Activated CD8-positive, alpha-beta T cell treated with anti-CD3 and anti-CD28 coated beads for 36 hours (primary cell): ENCODE measurements at regions not wholly inside any gene's neighbourhood (a gene's known extent, or its start where the extent isn't known, plus 50 kb on each side); places are given as distances from the start of the nearest gene placed in this dataset.

ENCODE experiments used
- ATAC-seq: fragments of 200-7000 bp; cut with Tn5 transposase; one replicate; pipeline ENCODE4 v1.10.0; 2021; ENCODE audit warnings: mild to moderate bottlenecking, moderate library complexity
- CTCF ChIA-PET: fragments of 350-600 bp; sonication (Branson Sonifier 250); formaldehyde crosslinking; loops from one replicate; lab custom pipeline; 2021; ENCODE audit warnings: antibody characterized with exemption; lab: Charles Lee
- POLR2A ChIA-PET: fragments of 350-600 bp; sonication (Branson Sonifier 250); formaldehyde crosslinking; loops from one replicate; lab custom pipeline; 2021; ENCODE audit warnings: antibody characterized with exemption; lab: Charles Lee
- DNase-seq: peaks from one replicate; pipeline ENCODE4 v3.0.0-alpha.2; 2020
- H3K27ac Mint-ChIP-seq: one replicate; pipeline ENCODE4 v1.8.0; 2021; ENCODE audit warnings: mild to moderate bottlenecking, mixed read lengths
- H3K27me3 Mint-ChIP-seq: one replicate; pipeline ENCODE4 v1.8.0; 2021; ENCODE audit warnings: mixed read lengths
- H3K36me3 Mint-ChIP-seq: one replicate; pipeline ENCODE4 v1.8.0; 2021; ENCODE audit warnings: low read depth, mixed read lengths
- H3K4me1 Mint-ChIP-seq: one replicate; pipeline ENCODE4 v1.8.0; 2021; ENCODE audit warnings: low read depth, mixed read lengths
- H3K4me3 Mint-ChIP-seq: one replicate; pipeline ENCODE4 v1.8.0; 2021; ENCODE audit warnings: mild to moderate bottlenecking, moderate library complexity, mixed read lengths
- H3K9me3 Mint-ChIP-seq: one replicate; pipeline ENCODE4 v1.8.0; 2021; ENCODE audit warnings: mixed read lengths
- intact Hi-C: fragments of 100-400 bp; cut with micrococcal nuclease; formaldehyde crosslinking; loops from one replicate; pipeline ENCODE4 v1.10.0; 2022
- TF ChIP-seq, protein P1 (sequence below): fragments of 200-600 bp; IDR thresholded peaks from one replicate; pipeline ENCODE4 v1.8.0; 2022; ENCODE audit warnings: antibody characterized with exemption, mild to moderate bottlenecking

DNA sequence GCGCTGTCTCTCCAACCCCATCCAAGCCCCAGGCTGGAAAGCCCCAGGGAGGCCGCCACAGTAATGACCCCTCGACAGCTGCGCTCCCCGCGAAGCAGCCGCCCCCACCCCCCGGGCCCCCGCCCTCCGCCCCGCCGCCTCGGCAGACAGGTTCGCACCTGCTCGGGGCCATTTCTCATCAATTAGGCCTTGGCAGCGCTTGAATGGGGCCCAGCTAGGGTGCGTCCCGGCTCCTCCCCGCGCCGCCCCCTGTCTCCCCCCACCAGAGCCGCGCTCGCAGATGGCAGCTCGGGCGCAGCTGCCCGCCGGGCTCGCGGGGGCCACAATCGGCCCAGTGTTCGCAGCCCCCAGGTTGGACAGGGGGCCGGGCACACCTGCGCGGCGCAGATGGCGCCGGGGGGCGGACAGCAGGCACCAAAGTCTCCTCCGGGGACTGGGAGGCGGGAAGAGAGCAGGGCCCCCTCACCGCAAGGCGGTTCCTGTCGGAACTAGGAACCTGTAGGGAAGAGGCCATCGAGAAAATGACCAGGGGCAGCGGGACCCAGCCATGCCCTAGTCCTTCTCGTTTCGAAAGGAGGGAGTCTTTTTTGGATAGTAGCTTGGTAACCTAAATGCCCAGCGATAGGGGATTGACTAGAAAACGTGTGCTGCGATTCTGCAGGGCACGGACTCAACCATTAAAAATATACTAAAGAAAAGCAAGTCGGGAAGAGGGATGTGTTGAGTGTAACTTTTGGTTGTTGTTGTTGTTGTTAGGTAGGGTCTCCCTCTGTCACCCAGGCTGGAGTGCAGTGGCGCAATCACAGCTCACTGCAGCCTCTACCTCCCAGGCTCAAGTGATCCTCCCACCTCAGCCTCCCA lies 83.2 kb upstream of the EYA2 start:
- Mint-ChIP-seq H3K9me3 (no peaks in the 10 kb centered on the region), H3K4me1 (no peaks in the 10 kb centered on the region), H3K27ac (no peak overlapping the region), H3K4me3 (no peak overlapping the region), H3K36me3 (no peaks in the 10 kb centered on the region), H3K27me3 (peaks cover 26% of the 10 kb centered on the region)
- ChIA-PET CTCF (no interaction called here), POLR2A (no interaction called here)
- TF ChIP-seq, protein P1, sequence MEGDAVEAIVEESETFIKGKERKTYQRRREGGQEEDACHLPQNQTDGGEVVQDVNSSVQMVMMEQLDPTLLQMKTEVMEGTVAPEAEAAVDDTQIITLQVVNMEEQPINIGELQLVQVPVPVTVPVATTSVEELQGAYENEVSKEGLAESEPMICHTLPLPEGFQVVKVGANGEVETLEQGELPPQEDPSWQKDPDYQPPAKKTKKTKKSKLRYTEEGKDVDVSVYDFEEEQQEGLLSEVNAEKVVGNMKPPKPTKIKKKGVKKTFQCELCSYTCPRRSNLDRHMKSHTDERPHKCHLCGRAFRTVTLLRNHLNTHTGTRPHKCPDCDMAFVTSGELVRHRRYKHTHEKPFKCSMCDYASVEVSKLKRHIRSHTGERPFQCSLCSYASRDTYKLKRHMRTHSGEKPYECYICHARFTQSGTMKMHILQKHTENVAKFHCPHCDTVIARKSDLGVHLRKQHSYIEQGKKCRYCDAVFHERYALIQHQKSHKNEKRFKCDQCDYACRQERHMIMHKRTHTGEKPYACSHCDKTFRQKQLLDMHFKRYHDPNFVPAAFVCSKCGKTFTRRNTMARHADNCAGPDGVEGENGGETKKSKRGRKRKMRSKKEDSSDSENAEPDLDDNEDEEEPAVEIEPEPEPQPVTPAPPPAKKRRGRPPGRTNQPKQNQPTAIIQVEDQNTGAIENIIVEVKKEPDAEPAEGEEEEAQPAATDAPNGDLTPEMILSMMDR, result no peak
- DNase-seq (no peak), ATAC-seq (no peak)
- intact Hi-C loops, result no loop called here

DNA sequence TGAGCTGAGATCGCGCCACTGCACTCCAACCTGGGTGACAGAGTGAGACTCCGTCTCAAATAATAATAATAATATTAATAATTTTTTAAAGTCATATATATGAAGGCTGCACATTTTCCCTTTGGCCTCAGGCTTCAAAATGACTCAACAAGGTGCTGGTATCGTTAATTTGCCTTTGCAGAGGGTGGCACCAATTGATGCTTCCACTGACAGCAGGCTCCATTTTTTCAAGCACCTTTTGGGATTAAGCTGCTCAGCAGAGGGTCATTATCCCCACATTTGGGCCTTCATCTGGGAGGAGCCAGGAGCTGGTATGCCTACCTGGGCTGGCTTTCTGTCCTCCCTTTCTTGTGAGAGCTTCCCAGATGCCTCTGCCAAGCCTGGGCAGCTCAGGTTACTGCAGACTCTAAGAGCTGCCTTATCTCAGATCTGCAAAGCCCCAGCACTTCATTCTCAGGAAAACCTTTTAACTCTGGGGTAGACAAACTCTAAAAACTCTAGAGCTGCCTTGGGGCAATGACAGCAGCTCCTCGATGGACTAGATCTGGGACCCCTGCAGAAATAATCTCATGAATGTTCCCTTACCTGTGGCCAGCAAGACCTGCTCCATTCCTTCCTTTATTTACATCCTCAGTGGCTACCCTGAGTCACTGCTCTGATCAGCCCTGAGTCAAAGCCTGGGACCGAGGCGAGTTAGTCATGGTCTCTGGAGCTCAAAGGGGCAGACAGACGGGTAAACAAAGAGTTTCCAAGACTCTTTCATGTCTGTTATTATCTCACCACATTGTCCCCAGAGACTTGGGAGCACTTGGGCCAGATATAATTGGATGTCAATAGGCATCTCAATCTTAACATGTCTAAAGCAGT lies 80.0 kb upstream of the EYA2 start:
- TF ChIP-seq, protein P1, result no peak
- Mint-ChIP-seq H3K27ac (no peak overlapping the region), H3K9me3 (no peaks in the 10 kb centered on the region), H3K27me3 (peaks cover 32% of the 10 kb centered on the region), H3K36me3 (no peaks in the 10 kb centered on the region), H3K4me3 (no peak overlapping the region), H3K4me1 (no peaks in the 10 kb centered on the region)
- DNase-seq (no peak), ATAC-seq (no peak)
- CTCF ChIA-PET, result interaction anchor here (0.8 kb wide), 1 partner anchor 62 kb away, joined by 3 read pairs; no protein-coding TSS in a partner anchor
- intact Hi-C loops, result no loop called here
- POLR2A ChIA-PET, result no interaction called here

DNA sequence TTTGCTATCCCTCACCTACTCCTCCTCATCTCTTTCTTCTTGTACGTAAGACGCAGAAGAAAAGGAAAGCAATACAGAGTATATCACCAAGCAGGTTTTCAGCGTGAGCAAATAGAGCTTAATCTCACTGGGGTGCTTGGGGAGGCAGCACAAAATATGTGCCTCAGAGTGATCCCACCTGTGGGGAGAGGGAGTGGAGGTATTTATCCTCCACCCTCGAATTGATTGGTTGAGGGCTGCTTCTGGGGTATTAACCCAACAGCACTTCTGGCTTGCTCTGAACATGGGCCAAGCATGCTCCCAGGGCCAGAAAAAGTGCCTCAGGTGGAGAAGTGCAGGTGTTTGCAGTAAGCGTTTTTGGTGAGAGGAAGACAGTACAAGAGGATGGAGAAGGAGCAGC lies 78.5 kb upstream of the EYA2 start:
- H3K27ac Mint-ChIP-seq, result no peak overlapping the region
- TF ChIP-seq, protein P1, result no peak
- CTCF ChIA-PET, result no interaction called here
- no peaks in the 10 kb centered on the region for H3K36me3 Mint-ChIP-seq
- POLR2A ChIA-PET, result interaction anchor here (1.4 kb wide), 1 partner anchor 16 kb away, joined by 3 read pairs; no protein-coding TSS in a partner anchor
- no peaks in the 10 kb centered on the region for H3K4me1 Mint-ChIP-seq
- intact Hi-C loops, result no loop called here
- H3K9me3 Mint-ChIP-seq, result no peaks in the 10 kb centered on the region
- no peak for DNase-seq
- ATAC-seq, result no peak
- peaks cover 26% of the 10 kb centered on the region for H3K27me3 Mint-ChIP-seq
- no peak overlapping the region for H3K4me3 Mint-ChIP-seq

DNA sequence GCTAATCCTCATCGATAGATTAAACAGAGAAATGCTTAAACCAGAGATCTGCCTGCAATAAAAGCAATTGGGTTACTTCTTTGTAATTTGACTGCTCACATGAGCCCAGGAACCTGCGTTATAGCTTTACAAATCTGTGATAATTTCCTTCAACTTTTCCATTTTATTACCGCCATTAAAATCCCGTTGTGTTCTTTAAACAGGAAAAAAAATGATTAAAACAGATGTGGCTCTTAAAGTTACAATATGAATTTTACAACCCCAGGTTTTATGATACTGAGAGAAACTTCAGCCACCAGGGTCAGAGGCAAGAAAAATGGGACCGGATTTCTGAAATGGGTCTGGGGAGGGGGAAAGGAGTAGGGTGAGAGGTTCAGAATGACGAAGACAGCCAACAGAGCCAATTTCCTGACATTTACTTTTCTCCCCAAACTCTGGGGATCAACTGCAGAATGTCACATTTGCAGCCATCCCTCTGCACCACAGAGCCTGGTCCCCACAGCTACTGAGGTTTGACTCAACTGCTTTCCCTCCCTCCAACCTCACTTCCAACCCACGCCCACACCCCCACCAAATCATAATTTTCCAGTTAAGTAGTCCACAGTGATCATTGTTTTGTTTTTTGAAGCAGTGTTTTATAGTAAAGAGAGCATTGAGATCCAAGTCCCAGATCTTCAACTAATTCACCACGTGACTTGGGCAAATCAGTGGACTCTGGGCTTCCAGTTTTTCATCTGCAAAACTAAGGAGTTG lies 77.6 kb upstream of the EYA2 start:
- POLR2A ChIA-PET, result no interaction called here
- Mint-ChIP-seq H3K27ac (no peak overlapping the region), H3K36me3 (no peaks in the 10 kb centered on the region), H3K4me3 (no peak overlapping the region), H3K4me1 (no peaks in the 10 kb centered on the region), H3K9me3 (no peaks in the 10 kb centered on the region), H3K27me3 (peaks cover 20% of the 10 kb centered on the region)
- CTCF ChIA-PET, result no interaction called here
- no peak for ATAC-seq
- TF ChIP-seq, protein P1, result no peak
- DNase-seq, result no peak
- intact Hi-C loops, result no loop called here
